ENCODE measurements at regions not wholly inside any gene's neighbourhood (a gene's known extent, or its start where the extent isn't known, plus 50 kb on each side); places are given as distances from the start of the nearest gene placed in this dataset.
"Not testable (repeated sequence)": the region's sequence is repeated elsewhere in the genome, so short reads cannot be mapped to it uniquely, and the experiment has no call there.

- TF ChIP-seq POLR2A, CTCF, POLR2AphosphoS5 (IDR thresholded peaks at IDR 0.05): not testable (repeated sequence)
Measured at GRCh38 chr16:29252311-29252710, 154.2 kb downstream of the NPIPB11 start.

Data from breast epithelium (tissue), 3 donors.